OCI-LY1 (cell line): ENCODE measurements at regions not wholly inside any gene's neighbourhood (a gene's known extent, or its start where the extent isn't known, plus 50 kb on each side); places are given as distances from the start of the nearest gene placed in this dataset.

Experiments used
- H2AFZ ChIP-seq: fragments of 200-600 bp; sonication (generic), shearing (Covaris generic); 2 replicates; pipeline ENCODE4 v1.6.0; 2014; ENCODE audit warnings: antibody characterized with exemption, mild to moderate bottlenecking, low read length
- H3F3A ChIP-seq: fragments of 200-600 bp; sonication (generic), shearing (Covaris generic); 2 replicates; pipeline ENCODE4 v1.6.0; 2014; ENCODE audit warnings: mild to moderate bottlenecking, antibody characterized with exemption, low read length, moderate library complexity; ENCODE audit not compliant: insufficient read depth
- H3K27ac ChIP-seq: fragments of 200-600 bp; sonication (generic); 2 replicates; pipeline ENCODE4 v1.5.1; 2014; ENCODE audit warnings: low read length, mixed run types, mild to moderate bottlenecking, low read depth; ENCODE audit not compliant: poor library complexity, severe bottlenecking
- H3K27me3 ChIP-seq: fragments of 200-600 bp; sonication (generic); 2 replicates; pipeline ENCODE4 v1.6.0; 2014; ENCODE audit warnings: antibody characterized with exemption, mild to moderate bottlenecking, low read length, moderate library complexity; ENCODE audit not compliant: insufficient read depth
- H3K36me3 ChIP-seq: fragments of 200-600 bp; sonication (generic); 2 replicates; pipeline ENCODE4 v1.6.1; 2014; ENCODE audit warnings: mild to moderate bottlenecking, antibody characterized with exemption, low read length, moderate library complexity, mixed read lengths; ENCODE audit not compliant: insufficient read depth
- H3K4me1 ChIP-seq: fragments of 200-600 bp; sonication (generic); 2 replicates; pipeline ENCODE4 v1.5.1; 2014; ENCODE audit warnings: mild to moderate bottlenecking, low read length, moderate library complexity; ENCODE audit not compliant: insufficient read depth, severe bottlenecking
- H3K4me2 ChIP-seq: fragments of 200-600 bp; sonication (generic), shearing (Covaris generic); 2 replicates; pipeline ENCODE4 v1.6.1; 2014; ENCODE audit warnings: low read length
- H3K4me3 ChIP-seq: fragments of 200-600 bp; sonication (generic); 2 replicates; pipeline ENCODE4 v1.5.1; 2014; ENCODE audit warnings: low read length, low read depth, mild to moderate bottlenecking, mixed read lengths; ENCODE audit not compliant: poor library complexity, severe bottlenecking
- H3K79me2 ChIP-seq: fragments of 200-600 bp; shearing (Covaris generic); 2 replicates; pipeline ENCODE4 v1.6.1; 2016; ENCODE audit warnings: mixed run types, low read length, mixed read lengths; ENCODE audit not compliant: insufficient read depth
- H3K9ac ChIP-seq: fragments of 200-600 bp; sonication (generic), shearing (Covaris generic); 2 replicates; pipeline ENCODE4 v1.6.1; 2014; ENCODE audit warnings: mild to moderate bottlenecking, low read length, mixed read lengths
- H3K9me2 ChIP-seq: fragments of 200-600 bp; sonication (generic), shearing (Covaris generic); 2 replicates; pipeline ENCODE4 v1.6.1; 2014; ENCODE audit warnings: low read depth, mild to moderate bottlenecking, low read length, mixed read lengths
- H3K9me3 ChIP-seq: fragments of 200-600 bp; shearing (Covaris generic); 2 replicates; pipeline ENCODE4 v1.6.1; 2014; ENCODE audit warnings: low read length, mixed read lengths
- H4K20me1 ChIP-seq: fragments of 200-600 bp; sonication (generic), shearing (Covaris generic); 2 replicates; pipeline ENCODE4 v1.6.0; 2016; ENCODE audit warnings: mild to moderate bottlenecking, low read length; ENCODE audit not compliant: insufficient read depth
- EZH2 ChIP-seq: fragments of 200-600 bp; sonication (generic), shearing (Covaris generic); IDR thresholded peaks from 2 replicates; pipeline ENCODE4 v1.8.0; 2017; ENCODE audit warnings: borderline replicate concordance, mixed run types, mild to moderate bottlenecking, antibody characterized with exemption, low read length, moderate library complexity, mixed read lengths
- TF ChIP-seq, protein P1 (sequence below): fragments of 200-600 bp; sonication (generic), shearing (Covaris generic); IDR thresholded peaks from 2 replicates; pipeline ENCODE4 v1.5.1; 2017; ENCODE audit warnings: mild to moderate bottlenecking, antibody characterized with exemption, low read length, moderate library complexity, mixed read lengths

DNA sequence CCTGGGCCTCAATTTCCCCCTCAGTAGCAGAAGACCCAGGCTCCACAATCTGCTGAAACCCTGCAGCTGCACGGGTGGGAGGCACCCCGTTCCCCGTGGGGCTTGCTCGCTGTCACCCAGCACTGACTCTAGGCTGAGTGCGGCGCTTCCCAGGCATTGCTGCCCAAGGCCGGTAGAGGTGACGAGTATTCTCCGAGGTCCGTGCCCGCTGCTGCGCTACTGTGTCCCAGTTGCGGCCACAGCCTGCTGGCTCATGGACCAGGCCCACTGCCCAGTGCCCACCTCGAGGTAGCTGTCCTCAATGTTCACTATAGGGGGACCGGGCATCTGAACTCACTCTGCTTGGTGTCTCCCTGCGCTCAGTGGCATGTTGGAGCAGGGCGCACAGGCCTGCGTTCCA lies 74.7 kb downstream of the GSC start:
- Histone ChIP-seq H3K9me2 (no peaks in the 10 kb centered on the region), H3K4me1 (no peaks in the 10 kb centered on the region), H3K79me2 (no peaks in the 10 kb centered on the region), H3K4me3 (no peak overlapping the region), H4K20me1 (no peaks in the 10 kb centered on the region), H3K9me3 (no peaks in the 10 kb centered on the region), H3K4me2 (no peak overlapping the region), H3K27me3 (no peaks in the 10 kb centered on the region), H3K27ac (no peak overlapping the region), H2AFZ (no peak overlapping the region), H3K9ac (no peak overlapping the region), H3F3A (no peaks in the 10 kb centered on the region), H3K36me3 (no peaks in the 10 kb centered on the region)
- no peak for TF ChIP-seq EZH2
- TF ChIP-seq, protein P1, sequence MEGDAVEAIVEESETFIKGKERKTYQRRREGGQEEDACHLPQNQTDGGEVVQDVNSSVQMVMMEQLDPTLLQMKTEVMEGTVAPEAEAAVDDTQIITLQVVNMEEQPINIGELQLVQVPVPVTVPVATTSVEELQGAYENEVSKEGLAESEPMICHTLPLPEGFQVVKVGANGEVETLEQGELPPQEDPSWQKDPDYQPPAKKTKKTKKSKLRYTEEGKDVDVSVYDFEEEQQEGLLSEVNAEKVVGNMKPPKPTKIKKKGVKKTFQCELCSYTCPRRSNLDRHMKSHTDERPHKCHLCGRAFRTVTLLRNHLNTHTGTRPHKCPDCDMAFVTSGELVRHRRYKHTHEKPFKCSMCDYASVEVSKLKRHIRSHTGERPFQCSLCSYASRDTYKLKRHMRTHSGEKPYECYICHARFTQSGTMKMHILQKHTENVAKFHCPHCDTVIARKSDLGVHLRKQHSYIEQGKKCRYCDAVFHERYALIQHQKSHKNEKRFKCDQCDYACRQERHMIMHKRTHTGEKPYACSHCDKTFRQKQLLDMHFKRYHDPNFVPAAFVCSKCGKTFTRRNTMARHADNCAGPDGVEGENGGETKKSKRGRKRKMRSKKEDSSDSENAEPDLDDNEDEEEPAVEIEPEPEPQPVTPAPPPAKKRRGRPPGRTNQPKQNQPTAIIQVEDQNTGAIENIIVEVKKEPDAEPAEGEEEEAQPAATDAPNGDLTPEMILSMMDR: no peak

DNA sequence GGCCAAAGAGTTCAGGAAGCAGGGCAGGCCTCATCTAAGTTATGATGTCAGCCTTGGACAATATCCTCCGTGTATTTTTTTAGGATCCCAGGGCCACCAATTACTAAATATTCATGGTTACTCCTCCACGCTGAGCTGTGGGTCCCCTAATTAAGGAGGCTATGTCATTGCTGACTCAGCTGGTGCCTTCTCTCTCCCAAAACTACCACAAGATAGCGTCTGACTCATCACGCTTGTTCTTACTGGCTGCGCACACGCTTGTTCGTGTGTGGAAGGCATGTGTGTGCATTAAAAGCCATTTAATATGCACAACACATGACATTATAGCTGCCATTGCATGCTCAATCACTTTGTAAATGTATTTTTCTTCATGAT lies 78.3 kb downstream of the GSC start:
- H3K36me3 ChIP-seq: no peaks in the 10 kb centered on the region
- H3K27me3 ChIP-seq: no peaks in the 10 kb centered on the region
- H3K4me1 ChIP-seq: no peaks in the 10 kb centered on the region
- TF ChIP-seq, protein P1: no peak
- TF ChIP-seq EZH2: no peak
- H3K9me3 ChIP-seq: no peaks in the 10 kb centered on the region
- H3F3A ChIP-seq: no peaks in the 10 kb centered on the region
- no peaks in the 10 kb centered on the region for H3K79me2 ChIP-seq
- H3K9me2 ChIP-seq: no peaks in the 10 kb centered on the region
- no peaks in the 10 kb centered on the region for H4K20me1 ChIP-seq
- H3K4me3 ChIP-seq: no peak overlapping the region
- H3K9ac ChIP-seq: no peak overlapping the region
- no peak overlapping the region for H3K27ac ChIP-seq
- H3K4me2 ChIP-seq: no peak overlapping the region
- H2AFZ ChIP-seq: no peak overlapping the region

DNA sequence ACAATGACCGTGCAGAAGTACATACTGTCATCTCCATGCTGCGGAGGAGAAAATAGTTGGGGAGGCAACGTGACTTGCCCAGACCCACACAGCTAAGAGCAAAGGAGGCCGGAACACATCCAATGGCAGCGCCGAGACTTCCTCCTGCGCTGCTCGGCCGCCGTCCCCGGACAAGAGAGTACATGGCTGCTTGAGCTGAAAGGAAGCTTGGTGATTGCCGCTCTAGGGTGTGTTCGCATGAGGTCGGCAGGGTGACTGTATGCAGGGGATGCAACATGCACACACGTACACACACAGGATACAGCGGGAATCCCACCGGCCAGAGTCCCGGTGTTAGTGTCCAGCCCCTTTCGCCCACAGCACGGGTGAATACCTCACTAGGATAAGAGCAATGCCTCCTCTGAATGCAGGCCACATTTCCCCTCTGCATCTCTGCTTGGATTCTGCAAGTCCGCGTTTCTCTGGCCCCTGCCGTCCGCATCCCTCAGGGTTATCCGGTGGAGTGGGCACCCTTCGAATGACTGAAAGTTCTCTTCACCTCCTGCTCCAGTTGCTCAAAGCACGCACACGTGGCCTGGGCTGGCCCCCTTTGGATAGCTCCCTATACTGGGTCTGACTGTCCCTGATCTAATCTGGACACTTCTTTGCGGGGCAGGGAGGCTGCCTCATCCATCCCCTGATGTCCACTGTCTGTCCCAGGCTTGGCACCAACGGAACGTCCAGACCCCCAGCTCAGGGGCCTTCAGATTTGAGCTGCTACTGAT lies 78.8 kb downstream of the GSC start:
- no peaks in the 10 kb centered on the region for H3K9me2 ChIP-seq
- no peaks in the 10 kb centered on the region for H3K27me3 ChIP-seq
- H3K79me2 ChIP-seq: no peaks in the 10 kb centered on the region
- no peaks in the 10 kb centered on the region for H3K9me3 ChIP-seq
- H3K27ac ChIP-seq: no peak overlapping the region
- H3K36me3 ChIP-seq: no peaks in the 10 kb centered on the region
- no peaks in the 10 kb centered on the region for H3K4me1 ChIP-seq
- no peak overlapping the region for H3K9ac ChIP-seq
- no peaks in the 10 kb centered on the region for H4K20me1 ChIP-seq
- H3K4me3 ChIP-seq: no peak overlapping the region
- no peak for TF ChIP-seq EZH2
- TF ChIP-seq, protein P1: no peak
- H3K4me2 ChIP-seq: no peak overlapping the region
- H3F3A ChIP-seq: no peaks in the 10 kb centered on the region
- no peak overlapping the region for H2AFZ ChIP-seq
